HG03108 (cell line): ENCODE measurements at regions not wholly inside any gene's neighbourhood (a gene's known extent, or its start where the extent isn't known, plus 50 kb on each side); places are given as distances from the start of the nearest gene placed in this dataset.
"Not testable (repeated sequence)": the region's sequence is repeated elsewhere in the genome, so short reads cannot be mapped to it uniquely, and the experiment has no call there.

Experiments
- ATAC-seq: cut with Tn5 transposase; IDR thresholded peaks from one replicate; pipeline ENCODE4 v1.9.1; 2021; ENCODE audit warnings: moderate library complexity; ENCODE audit not compliant: unreplicated experiment

GRCh38 chr13:90908792-90909191 is 438.7 kb upstream of the MIR17HG start:
- ATAC-seq = no peak

GRCh38 chr13:90910018-90910639 is 437.4 kb upstream of the MIR17HG start:
- no peak for ATAC-seq

DNA sequence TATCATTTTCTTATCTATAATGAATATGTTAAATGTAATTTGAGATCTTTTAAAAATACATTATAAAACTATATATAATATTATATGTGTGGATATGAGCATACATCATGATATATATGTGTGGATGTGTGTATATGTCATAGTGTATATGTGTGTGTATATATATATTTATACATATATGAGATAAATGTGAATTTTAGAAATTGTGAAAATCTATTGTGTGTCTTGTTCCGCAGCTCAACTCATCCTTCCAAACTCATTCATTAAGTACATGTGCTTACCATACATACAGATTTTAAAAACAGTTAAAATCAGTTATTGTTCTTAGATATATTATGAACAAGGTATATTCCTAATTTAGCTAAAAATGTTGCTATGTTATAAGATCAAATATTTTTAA is 435.2 kb upstream of the MIR17HG start:
- no peak for ATAC-seq

GRCh38 chr13:90918536-90918935 is 429.0 kb upstream of the MIR17HG start:
- no peak for ATAC-seq

DNA sequence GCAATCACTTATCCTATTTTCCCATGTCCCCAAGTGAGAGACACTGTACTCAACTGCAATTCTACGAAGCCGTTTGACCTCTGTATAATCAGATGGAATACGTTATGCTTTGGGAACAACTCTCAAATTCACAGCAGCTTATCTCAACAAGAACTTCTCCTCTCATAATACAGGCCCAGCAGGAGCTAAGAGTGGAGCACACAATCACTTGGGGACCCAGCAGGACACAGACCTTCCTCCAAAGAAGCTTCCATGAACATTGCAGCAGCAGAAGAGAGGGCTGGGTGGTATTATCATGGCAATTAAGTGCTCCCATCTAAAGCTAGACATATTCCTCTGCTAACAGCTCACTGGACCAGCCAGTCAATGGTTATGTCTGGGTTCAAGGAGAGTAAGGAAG is 428.3 kb upstream of the MIR17HG start:
- no peak for ATAC-seq

DNA sequence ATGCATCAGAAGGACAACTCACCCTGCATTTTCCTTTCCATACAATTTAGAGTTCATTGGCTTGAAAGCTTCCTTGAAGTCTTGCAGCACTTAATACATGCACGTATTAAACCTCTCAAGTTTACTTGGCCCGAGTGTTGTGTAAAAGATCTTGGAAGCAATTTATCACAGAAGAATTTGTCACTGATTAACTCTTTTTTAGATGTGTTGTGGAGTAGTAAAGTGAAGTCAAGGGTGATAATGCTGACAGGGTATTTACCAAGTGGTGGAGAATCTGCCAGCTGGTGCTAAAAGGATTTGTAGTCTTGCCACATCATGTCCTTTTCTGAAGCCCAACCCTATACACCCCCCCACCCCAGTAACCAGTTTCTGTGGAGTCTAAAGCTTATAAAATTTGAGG is 421.0 kb upstream of the MIR17HG start:
- no peak for ATAC-seq

- ATAC-seq = no peak
Measured at GRCh38 chr13:90928109-90928508, 419.4 kb upstream of the MIR17HG start.

DNA sequence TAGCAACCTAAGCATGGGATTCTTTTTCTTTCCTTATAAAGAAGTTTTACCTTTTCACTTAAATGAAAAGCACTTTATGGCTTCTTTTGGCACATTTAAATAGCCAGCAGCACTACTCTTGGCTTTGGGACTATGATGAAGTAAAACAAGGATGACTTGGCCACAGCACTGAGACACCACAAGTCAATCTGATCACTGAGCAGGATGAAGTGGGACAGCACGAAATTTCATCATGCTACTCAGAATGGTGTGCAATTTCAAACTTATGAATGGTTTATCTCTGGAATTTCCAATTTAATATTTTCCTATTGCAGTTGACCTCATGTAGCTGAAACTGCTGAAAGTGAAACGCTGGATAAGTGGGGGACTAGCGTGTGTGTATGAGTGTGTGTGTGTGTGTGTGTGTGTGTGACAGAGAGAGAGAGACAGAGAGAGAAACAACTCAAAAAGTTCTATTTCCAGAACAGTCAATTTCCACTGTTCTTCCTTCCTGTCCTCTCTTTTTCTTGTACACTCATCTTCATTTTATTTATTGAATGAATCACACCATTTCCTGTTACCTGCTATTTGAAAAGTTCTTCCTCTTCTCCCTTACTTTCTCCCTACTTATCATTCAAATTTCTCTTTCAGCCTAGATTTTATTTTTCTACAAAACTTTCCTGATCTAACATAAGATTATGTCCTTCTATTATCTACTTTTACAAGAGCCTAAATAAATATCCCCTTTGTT is 414.2 kb upstream of the MIR17HG start:
- ATAC-seq = no peak

- no peak for ATAC-seq
Measured at GRCh38 chr13:90934741-90935140, 412.7 kb upstream of the MIR17HG start.

- ATAC-seq = no peak
Measured at GRCh38 chr13:90938848-90939247, 408.6 kb upstream of the MIR17HG start.

DNA sequence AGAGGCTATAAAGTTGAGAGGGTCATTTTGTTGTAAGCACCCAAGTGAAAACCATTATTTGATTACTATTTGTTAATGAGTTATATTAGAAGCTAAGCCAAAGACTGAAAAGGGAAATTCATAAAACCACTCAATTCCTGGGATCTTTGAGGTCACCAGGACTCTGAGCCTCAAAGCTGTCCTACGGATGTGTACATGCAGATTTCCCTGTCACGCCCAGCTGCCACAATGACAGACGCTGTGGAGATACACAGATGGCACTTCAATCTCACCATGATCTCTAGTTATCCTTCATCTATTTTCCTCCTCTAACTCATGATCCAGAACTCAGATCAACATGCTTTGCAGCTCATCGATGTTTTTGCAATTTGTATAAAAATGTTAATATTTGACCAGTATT is 403.5 kb upstream of the MIR17HG start:
- no peak for ATAC-seq

- ATAC-seq = not testable (repeated sequence)
Measured at GRCh38 chr13:90945146-90945545, 402.3 kb upstream of the MIR17HG start.

- not testable (repeated sequence) for ATAC-seq
Measured at GRCh38 chr13:90946125-90946524, 401.4 kb upstream of the MIR17HG start.

- no peak for ATAC-seq
Measured at GRCh38 chr13:90947976-90948375, 399.5 kb upstream of the MIR17HG start.

- ATAC-seq = no peak
Measured at GRCh38 chr13:90950160-90950559, 397.3 kb upstream of the MIR17HG start.

GRCh38 chr13:90951663-90952062 is 395.8 kb upstream of the MIR17HG start:
- ATAC-seq = no peak

DNA sequence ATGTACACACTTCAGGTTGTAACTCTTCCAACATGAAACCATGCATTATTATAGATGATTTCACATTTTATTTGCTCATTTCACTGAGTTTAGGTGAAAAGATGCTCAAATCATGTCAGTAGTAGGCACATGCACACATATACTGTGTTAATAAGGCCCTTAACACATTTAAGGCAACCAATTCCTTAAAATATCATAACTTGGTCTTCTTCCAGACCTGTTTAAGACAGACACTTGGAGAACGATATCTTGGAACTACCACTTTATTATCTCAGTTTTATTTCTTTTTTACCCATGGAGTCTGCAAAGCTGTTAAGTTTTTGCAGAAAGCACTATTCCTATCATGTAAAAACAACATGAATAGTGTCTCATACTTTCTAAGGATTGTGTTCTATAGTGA is 395.2 kb upstream of the MIR17HG start:
- no peak for ATAC-seq

DNA sequence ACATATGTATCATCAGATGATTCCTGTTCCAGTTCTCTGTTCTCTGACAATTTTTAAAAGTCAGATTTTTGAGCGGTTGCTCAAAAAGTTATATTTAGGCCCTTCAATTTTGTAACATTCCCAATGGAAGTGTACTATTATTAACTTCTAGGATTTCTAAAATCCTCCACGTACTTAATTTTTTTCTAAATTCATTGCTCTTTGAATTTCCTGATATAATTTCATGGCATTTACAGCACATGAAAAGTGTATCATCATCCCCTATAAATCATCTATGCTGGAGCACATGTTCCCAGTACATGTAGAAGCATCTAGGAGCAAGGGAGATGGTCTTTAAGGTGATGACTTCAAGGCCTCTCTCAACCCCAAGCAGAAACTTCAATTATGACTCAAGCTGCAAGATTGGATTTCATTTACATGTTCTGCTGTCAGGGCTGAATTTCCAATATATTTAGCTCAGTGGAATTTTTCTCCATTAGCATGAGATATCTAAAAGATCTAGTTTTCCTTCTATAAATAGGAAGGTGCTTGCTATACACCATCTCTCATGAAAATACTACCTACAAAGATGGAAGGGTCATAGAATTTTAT is 392.8 kb upstream of the MIR17HG start:
- no peak for ATAC-seq

- ATAC-seq = no peak
Measured at GRCh38 chr13:90956031-90956430, 391.5 kb upstream of the MIR17HG start.

DNA sequence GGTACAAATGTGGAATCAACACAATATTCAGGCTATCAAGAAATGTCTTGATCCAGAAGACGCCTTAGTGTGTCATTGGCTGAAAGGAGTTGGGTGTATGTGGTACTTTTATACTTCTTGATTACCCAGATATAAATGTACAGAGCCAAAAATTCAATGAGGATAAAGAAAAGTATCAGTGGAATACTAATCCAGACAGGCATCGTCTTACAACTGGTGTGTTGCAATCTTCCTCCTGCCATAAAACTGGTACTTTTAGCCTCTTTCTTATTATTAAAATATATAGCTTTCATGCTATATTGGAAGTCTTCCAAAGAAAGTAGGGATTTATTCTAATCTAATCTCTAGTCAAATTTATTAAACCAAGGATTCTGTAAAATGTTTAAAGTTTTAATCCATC is 388.6 kb upstream of the MIR17HG start:
- no peak for ATAC-seq

GRCh38 chr13:90968166-90968904 is 379.2 kb upstream of the MIR17HG start:
- ATAC-seq = no peak
